GM23338 (cell line): ENCODE measurements at regions not wholly inside any gene's neighbourhood (a gene's known extent, or its start where the extent isn't known, plus 50 kb on each side); places are given as distances from the start of the nearest gene placed in this dataset.

Source experiments
- CREB1 ChIP-seq: fragments of 250-450 bp; sonication (Bioruptor Pico); IDR thresholded peaks from 2 replicates; pipeline ENCODE4 v1.5.0; 2020; ENCODE audit warnings: low read depth, mild to moderate bottlenecking, moderate library complexity
- EZH2 ChIP-seq: fragments of 200-600 bp; sonication (generic); IDR thresholded peaks from one replicate; pipeline ENCODE4 v1.8.0; 2017; ENCODE audit warnings: antibody characterized with exemption, mild to moderate bottlenecking, low read depth; ENCODE audit not compliant: unreplicated experiment
- EZH2phosphoT487 ChIP-seq: fragments of 200-600 bp; sonication (generic); IDR thresholded peaks from one replicate; pipeline ENCODE4 v1.8.1; 2018; ENCODE audit warnings: antibody characterized with exemption; ENCODE audit not compliant: unreplicated experiment
- JUNB ChIP-seq: IDR thresholded peaks from one replicate; pipeline ENCODE4 v1.6.1; 2016; ENCODE audit warnings: antibody characterized with exemption; ENCODE audit not compliant: unreplicated experiment
- POLR2AphosphoS5 ChIP-seq: IDR thresholded peaks from 2 replicates; pipeline ENCODE4 v1.6.1; 2016; ENCODE audit warnings: antibody characterized with exemption, low read depth
- STAT1 ChIP-seq: IDR thresholded peaks from one replicate; pipeline ENCODE4 v1.6.1; 2016; ENCODE audit warnings: antibody characterized with exemption; ENCODE audit not compliant: unreplicated experiment
- ZNF114 ChIP-seq: fragments of 250-450 bp; sonication (Bioruptor Pico); IDR thresholded peaks from 2 replicates; pipeline ENCODE4 v1.5.0; 2020; ENCODE audit warnings: mild to moderate bottlenecking, moderate library complexity
- ZNF331 ChIP-seq: fragments of 250-450 bp; sonication (Bioruptor Pico); IDR thresholded peaks from 2 replicates; pipeline ENCODE4 v1.5.0; 2020; ENCODE audit warnings: low read depth, mild to moderate bottlenecking, moderate library complexity
- TF ChIP-seq, protein P1 (sequence below): fragments of 250-450 bp; sonication (Bioruptor Pico); IDR thresholded peaks from 2 replicates; pipeline ENCODE4 v1.5.0; 2020; ENCODE audit warnings: mild to moderate bottlenecking, moderate library complexity
- TF ChIP-seq, protein P2 (sequence below): IDR thresholded peaks from one replicate; pipeline ENCODE4 v1.6.1; 2018; ENCODE audit warnings: antibody characterized with exemption; ENCODE audit not compliant: unreplicated experiment

- TF ChIP-seq, protein P1, sequence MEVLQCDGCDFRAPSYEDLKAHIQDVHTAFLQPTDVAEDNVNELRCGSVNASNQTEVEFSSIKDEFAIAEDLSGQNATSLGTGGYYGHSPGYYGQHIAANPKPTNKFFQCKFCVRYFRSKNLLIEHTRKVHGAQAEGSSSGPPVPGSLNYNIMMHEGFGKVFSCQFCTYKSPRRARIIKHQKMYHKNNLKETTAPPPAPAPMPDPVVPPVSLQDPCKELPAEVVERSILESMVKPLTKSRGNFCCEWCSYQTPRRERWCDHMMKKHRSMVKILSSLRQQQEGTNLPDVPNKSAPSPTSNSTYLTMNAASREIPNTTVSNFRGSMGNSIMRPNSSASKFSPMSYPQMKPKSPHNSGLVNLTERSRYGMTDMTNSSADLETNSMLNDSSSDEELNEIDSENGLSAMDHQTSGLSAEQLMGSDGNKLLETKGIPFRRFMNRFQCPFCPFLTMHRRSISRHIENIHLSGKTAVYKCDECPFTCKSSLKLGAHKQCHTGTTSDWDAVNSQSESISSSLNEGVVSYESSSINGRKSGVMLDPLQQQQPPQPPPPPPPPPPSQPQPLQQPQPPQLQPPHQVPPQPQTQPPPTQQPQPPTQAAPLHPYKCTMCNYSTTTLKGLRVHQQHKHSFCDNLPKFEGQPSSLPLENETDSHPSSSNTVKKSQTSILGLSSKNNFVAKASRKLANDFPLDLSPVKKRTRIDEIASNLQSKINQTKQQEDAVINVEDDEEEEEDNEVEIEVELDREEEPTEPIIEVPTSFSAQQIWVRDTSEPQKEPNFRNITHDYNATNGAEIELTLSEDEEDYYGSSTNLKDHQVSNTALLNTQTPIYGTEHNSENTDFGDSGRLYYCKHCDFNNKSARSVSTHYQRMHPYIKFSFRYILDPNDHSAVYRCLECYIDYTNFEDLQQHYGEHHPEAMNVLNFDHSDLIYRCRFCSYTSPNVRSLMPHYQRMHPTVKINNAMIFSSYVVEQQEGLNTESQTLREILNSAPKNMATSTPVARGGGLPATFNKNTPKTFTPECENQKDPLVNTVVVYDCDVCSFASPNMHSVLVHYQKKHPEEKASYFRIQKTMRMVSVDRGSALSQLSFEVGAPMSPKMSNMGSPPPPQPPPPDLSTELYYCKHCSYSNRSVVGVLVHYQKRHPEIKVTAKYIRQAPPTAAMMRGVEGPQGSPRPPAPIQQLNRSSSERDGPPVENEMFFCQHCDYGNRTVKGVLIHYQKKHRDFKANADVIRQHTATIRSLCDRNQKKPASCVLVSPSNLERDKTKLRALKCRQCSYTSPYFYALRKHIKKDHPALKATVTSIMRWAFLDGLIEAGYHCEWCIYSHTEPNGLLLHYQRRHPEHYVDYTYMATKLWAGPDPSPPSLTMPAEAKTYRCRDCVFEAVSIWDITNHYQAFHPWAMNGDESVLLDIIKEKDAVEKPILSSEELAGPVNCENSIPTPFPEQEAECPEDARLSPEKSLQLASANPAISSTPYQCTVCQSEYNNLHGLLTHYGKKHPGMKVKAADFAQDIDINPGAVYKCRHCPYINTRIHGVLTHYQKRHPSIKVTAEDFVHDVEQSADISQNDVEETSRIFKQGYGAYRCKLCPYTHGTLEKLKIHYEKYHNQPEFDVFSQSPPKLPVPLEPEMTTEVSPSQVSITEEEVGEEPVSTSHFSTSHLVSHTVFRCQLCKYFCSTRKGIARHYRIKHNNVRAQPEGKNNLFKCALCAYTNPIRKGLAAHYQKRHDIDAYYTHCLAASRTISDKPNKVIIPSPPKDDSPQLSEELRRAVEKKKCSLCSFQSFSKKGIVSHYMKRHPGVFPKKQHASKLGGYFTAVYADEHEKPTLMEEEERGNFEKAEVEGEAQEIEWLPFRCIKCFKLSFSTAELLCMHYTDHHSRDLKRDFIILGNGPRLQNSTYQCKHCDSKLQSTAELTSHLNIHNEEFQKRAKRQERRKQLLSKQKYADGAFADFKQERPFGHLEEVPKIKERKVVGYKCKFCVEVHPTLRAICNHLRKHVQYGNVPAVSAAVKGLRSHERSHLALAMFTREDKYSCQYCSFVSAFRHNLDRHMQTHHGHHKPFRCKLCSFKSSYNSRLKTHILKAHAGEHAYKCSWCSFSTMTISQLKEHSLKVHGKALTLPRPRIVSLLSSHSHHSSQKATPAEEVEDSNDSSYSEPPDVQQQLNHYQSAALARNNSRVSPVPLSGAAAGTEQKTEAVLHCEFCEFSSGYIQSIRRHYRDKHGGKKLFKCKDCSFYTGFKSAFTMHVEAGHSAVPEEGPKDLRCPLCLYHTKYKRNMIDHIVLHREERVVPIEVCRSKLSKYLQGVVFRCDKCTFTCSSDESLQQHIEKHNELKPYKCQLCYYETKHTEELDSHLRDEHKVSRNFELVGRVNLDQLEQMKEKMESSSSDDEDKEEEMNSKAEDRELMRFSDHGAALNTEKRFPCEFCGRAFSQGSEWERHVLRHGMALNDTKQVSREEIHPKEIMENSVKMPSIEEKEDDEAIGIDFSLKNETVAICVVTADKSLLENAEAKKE (CRISPR knock-in tag), result no peak
- TF ChIP-seq ZNF114, result no peak
- no peak for TF ChIP-seq EZH2phosphoT487
- TF ChIP-seq, protein P2, sequence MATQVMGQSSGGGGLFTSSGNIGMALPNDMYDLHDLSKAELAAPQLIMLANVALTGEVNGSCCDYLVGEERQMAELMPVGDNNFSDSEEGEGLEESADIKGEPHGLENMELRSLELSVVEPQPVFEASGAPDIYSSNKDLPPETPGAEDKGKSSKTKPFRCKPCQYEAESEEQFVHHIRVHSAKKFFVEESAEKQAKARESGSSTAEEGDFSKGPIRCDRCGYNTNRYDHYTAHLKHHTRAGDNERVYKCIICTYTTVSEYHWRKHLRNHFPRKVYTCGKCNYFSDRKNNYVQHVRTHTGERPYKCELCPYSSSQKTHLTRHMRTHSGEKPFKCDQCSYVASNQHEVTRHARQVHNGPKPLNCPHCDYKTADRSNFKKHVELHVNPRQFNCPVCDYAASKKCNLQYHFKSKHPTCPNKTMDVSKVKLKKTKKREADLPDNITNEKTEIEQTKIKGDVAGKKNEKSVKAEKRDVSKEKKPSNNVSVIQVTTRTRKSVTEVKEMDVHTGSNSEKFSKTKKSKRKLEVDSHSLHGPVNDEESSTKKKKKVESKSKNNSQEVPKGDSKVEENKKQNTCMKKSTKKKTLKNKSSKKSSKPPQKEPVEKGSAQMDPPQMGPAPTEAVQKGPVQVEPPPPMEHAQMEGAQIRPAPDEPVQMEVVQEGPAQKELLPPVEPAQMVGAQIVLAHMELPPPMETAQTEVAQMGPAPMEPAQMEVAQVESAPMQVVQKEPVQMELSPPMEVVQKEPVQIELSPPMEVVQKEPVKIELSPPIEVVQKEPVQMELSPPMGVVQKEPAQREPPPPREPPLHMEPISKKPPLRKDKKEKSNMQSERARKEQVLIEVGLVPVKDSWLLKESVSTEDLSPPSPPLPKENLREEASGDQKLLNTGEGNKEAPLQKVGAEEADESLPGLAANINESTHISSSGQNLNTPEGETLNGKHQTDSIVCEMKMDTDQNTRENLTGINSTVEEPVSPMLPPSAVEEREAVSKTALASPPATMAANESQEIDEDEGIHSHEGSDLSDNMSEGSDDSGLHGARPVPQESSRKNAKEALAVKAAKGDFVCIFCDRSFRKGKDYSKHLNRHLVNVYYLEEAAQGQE, result no peak
- TF ChIP-seq ZNF331 (CRISPR knock-in tag), result no peak
- no peak for TF ChIP-seq CREB1 (CRISPR knock-in tag)
- no peak for TF ChIP-seq EZH2
- no peak for TF ChIP-seq POLR2AphosphoS5
- no peak for TF ChIP-seq STAT1
- TF ChIP-seq JUNB, result no peak
Observed at GRCh38 chr4:18751083-18751482, 729.5 kb upstream of the LCORL start (continued).
